GM12865 (cell line): ENCODE measurements at regions not wholly inside any gene's neighbourhood (a gene's known extent, or its start where the extent isn't known, plus 50 kb on each side); places are given as distances from the start of the nearest gene placed in this dataset.

Experiments
- DNase-seq: peaks from one replicate; pipeline ENCODE4 v3.0.0; 2010; ENCODE audit warnings: low read depth
- H3K4me3 ChIP-seq: 2 replicates; pipeline ENCODE4 v1.5.1; 2011; ENCODE audit warnings: mild to moderate bottlenecking, low read depth, low read length, control low read depth
- TF ChIP-seq, protein P1 (sequence below): IDR thresholded peaks from 2 replicates; pipeline ENCODE4 v1.5.1; 2011; ENCODE audit warnings: low read length, control low read depth, low read depth, inconsistent platforms; ENCODE audit not compliant: insufficient read depth; ENCODE audit errors: missing control alignments

DNA sequence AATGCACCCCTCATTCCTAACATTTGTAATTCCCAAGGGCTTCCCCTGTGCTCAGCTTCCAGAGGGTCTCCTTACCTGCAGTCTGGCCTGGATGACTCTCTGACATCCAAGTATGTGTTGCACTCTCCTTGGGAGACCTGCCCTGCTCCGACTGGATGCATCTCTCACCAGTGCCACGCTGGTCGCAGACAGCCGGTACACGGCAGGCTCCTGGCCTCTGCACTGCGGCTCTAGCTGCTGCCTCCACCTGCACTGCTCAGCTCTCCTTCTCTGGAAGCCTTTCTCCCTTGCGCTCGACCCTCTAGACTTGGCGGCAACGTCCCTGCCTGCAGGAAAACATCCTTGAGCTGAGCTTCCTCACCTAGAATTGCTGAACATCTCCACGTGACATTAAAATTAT, 685.9 kb downstream of the BRD1 start:
- TF ChIP-seq, protein P1, sequence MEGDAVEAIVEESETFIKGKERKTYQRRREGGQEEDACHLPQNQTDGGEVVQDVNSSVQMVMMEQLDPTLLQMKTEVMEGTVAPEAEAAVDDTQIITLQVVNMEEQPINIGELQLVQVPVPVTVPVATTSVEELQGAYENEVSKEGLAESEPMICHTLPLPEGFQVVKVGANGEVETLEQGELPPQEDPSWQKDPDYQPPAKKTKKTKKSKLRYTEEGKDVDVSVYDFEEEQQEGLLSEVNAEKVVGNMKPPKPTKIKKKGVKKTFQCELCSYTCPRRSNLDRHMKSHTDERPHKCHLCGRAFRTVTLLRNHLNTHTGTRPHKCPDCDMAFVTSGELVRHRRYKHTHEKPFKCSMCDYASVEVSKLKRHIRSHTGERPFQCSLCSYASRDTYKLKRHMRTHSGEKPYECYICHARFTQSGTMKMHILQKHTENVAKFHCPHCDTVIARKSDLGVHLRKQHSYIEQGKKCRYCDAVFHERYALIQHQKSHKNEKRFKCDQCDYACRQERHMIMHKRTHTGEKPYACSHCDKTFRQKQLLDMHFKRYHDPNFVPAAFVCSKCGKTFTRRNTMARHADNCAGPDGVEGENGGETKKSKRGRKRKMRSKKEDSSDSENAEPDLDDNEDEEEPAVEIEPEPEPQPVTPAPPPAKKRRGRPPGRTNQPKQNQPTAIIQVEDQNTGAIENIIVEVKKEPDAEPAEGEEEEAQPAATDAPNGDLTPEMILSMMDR: no peak
- no peak for DNase-seq
- H3K4me3 ChIP-seq: no peak overlapping the region

DNA sequence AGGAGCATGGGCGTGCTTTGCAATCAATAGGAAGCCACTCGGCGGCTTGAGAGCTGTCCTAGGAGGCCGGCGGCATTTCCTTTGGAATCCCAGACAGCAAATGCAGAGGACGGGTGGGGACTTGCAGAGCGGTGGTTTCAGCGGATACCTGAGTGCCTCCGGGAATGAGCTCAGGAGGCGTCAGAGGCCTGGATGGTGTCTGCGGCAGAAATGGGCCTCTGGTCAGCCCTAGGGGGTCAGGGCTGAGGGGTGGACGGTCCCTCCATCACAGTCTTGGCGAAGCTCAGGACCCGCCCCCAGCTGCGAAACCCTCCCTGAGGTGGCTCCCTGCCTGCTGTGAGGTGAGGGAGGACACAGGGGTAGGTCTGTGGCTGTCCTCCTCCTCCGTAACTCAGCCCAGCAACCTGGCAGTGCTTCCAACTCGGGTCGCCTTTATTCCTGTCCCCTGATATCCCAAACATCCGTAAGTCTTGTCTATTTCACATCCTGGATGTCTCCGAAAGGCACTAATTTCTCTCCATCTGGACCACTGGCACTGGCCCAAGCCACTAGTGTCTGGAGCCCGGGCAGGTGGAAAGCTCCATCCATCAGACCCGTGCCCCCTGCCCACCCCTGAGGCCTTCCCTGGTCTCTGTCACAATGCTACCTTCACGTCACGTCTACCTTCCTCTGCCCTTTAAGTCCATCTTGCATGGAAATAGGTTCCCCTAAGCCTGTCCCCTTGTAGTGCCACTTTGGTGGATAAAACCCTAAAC, 686.6 kb downstream of the BRD1 start:
- DNase-seq: no peak
- H3K4me3 ChIP-seq: no peak overlapping the region
- TF ChIP-seq, protein P1: no peak

DNA sequence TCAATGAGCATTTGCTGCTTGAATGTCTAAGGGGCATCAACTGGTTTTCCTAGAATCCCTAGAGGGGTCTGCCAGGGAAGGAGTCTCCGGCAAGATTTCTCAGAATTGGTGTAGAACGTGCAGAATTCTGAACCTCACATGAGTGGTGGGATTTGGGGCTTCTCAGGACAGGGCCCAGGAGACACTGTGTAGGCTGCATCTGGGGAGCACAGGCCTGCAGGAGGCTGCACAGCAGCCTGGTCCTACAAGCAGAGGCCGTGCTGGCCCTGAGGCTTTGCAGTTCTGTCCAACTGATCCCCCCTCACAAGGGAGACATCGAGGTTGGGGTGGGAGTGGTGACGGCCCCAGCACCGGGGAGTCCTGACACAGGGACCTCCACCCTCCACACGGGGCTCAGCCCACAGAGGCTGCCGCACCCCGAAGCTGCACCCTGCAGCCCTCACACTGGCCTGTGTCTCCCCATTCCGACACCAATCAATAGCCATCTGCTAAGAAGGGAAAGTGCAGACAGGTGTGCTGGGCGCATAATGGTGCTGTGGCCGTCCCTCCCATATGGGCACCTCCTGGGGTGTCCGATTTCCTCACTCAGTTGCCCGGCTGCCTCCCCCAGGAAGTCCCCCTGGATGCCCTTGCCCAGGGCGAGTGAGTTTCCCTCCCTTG, 688.1 kb downstream of the BRD1 start:
- DNase-seq: no peak
- H3K4me3 ChIP-seq: no peak overlapping the region
- TF ChIP-seq, protein P1: no peak

DNA sequence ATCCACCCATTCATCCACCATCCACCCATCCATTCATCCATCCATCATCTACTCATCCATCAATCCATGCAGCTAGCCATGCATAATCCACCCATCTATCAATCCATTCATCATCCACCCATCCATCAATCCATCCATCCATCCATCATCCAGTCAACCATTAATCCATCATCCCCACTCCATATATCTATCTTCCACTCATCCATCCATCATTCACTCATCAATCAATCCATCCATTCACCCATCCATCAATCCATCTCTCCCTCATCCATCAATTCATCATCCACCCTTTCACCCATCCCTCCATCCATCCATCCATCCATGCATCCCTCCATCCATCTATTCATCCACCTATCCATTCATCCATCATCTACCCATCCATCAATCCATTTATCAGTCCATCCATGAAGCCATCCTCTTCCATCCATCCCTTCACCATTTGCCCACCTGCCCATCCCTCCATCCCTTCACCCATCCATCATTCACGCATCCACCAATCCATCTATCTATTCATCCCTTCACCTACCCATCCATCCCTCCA, 689.4 kb downstream of the BRD1 start:
- no peak for DNase-seq
- H3K4me3 ChIP-seq: no peak overlapping the region
- TF ChIP-seq, protein P1: no peak

DNA sequence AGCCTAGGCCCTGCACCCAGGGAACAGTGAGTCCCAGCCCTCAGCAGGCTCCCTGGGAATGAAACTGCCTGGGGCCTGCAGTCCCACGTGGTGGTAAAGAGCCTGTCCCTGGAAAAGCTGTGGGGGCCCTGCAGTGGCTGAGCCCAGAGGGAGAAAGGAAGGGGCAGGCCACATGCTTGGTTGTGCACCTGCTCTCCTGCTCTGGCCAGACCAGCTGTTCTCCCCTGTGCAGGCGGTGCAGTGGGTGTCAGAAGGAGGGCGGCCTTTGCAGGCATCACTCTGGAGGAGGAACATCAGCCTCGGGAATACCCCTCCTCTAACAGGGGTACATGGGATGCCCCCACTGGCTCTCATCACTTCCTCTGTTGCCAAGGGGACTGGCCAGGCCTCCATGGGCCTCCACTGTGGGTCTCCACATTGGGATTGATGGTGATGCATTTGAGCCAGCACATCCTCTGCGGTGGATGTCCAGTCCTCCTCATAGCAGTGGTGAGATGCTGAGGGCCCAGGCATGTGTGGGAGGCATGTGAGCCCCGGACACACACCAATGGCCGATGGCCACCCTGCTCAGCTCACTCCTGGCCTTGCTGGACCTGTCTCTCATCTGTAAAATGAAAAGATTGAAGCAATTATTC, 690.4 kb downstream of the BRD1 start:
- H3K4me3 ChIP-seq: no peak overlapping the region
- DNase-seq: no peak
- TF ChIP-seq, protein P1: no peak

DNA sequence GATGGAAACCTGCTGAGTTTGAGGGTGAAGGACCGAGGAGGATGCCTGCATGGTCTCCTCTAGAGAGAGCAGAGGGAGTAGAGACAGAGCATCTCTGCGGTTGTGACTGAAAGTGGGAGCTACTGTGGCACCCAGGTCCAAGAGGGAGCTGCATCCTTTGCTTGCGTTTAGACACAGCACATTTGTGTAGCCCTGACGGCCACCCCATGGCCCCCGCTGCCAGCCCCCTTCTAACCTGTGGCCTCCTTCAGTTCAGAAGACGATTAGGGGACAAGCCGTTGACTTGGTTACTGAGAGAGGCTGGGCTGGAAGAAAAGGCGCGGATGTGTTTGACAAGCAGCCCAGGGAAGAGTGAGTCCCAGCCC, 690.9 kb downstream of the BRD1 start:
- TF ChIP-seq, protein P1: no peak
- DNase-seq: no peak
- no peak overlapping the region for H3K4me3 ChIP-seq
